Heart left ventricle (tissue), 13 donors: ENCODE measurements at regions not wholly inside any gene's neighbourhood (a gene's known extent, or its start where the extent isn't known, plus 50 kb on each side); places are given as distances from the start of the nearest gene placed in this dataset.

ENCODE experiments used
- POLR2A ChIP-seq, 2 donors: fragments of 450-650 bp; IDR thresholded peaks; one replicate each; pipeline ENCODE4 v1.6.1; 2017; ENCODE audit warnings: antibody characterized with exemption in 2 of 2, mild to moderate bottlenecking in 2 of 2, moderate library complexity in 2 of 2
- TF ChIP-seq, protein P1 (sequence below), 12 donors: fragments of 200-600 bp; sonication (generic) in 4 of 12; IDR thresholded peaks; one replicate each; pipeline versions ENCODE4 v1.5.0 to v1.8.0; 2018 to 2022; ENCODE audit warnings: antibody characterized with exemption in 12 of 12, mild to moderate bottlenecking in 5 of 12
- donor health status: ischemic (EF 13 %, LVEDD 7.1; RV severe dilation, severe dysfunction).
- donor health status: DM: no; HTN: yes; CAD: no.
- donor health status: DM: no; HTN: no; CAD: no.
- donor health status: ischemic (EF 25% LVEDD 6.9; RV normal size, moderate dysfunction).
- donor health status: ischemic (EF 25% LVEDD 5.7; RV mildly dilated, moderate dysfunction).
- donor health status: ischemic (EF 35%, LVEDD 5.7; RV mildly dilated, moderate dysfunction).
- donor health status: nonischemic (EF 11% LVEDD 7.7; RV severe dilation, severe dysfunction).
- donor health status: DM: yes; HTN: yes; CAD: no.
- donor health status: PGD.
- donor health status: ischemic (EF 29% LVEDD 5.4; RV normal size, mild dysfunction).
- donor health status: nonischemic (EF 23%, LVEDD 6.1; RV moderate dilation, normal function).

DNA sequence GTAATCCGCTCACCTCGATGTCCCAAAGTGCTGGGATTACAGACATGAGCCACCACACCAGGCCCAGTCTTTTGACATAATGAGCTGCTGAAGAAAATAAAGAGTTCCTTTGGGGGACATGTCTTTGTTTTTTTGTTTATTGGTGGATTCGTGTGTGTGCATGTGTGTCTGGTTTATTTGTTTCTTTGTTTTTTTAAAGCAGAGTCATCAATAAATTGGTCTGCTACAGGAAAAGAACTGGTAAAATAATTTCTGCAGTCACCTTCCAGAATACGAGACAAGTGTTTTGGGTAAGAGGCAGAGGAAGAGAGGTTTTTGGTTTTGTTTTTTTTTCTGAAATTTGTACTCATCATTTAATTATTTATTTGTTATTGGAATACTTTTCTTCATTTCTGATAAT lies 51.5 kb upstream of the PPP3CA start:
- TF ChIP-seq, protein P1, sequence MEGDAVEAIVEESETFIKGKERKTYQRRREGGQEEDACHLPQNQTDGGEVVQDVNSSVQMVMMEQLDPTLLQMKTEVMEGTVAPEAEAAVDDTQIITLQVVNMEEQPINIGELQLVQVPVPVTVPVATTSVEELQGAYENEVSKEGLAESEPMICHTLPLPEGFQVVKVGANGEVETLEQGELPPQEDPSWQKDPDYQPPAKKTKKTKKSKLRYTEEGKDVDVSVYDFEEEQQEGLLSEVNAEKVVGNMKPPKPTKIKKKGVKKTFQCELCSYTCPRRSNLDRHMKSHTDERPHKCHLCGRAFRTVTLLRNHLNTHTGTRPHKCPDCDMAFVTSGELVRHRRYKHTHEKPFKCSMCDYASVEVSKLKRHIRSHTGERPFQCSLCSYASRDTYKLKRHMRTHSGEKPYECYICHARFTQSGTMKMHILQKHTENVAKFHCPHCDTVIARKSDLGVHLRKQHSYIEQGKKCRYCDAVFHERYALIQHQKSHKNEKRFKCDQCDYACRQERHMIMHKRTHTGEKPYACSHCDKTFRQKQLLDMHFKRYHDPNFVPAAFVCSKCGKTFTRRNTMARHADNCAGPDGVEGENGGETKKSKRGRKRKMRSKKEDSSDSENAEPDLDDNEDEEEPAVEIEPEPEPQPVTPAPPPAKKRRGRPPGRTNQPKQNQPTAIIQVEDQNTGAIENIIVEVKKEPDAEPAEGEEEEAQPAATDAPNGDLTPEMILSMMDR (IDR thresholded peaks at IDR 0.05), result no peak
- TF ChIP-seq POLR2A (IDR thresholded peaks at IDR 0.05), result no peak
